ENCODE measurements at regions not wholly inside any gene's neighbourhood (a gene's known extent, or its start where the extent isn't known, plus 50 kb on each side); places are given as distances from the start of the nearest gene placed in this dataset.

DNA sequence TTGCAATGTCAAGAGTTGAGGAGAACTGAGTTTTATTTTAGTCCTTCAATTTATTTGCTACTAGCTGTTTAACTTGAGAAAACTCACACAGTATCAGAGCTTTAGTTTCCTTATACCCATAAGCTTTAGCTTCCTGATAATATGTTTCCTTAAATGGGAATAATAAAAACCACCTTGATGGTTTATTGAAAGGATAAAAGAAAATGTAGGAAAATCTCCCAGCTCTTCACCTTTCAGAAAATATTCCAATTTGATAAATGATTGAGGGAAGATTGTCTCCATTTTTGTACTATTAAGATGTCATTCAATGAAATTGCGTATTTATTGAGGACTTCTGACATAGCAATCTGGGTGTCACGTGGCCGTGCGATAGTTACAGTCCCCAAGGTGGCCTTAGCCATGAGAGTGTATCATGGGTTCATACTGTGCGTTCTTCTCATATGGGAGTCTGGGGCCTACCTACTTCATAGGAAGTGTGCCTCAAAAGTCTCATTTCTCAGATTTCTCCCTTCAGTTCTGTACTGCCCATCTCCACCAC, 296.3 kb upstream of the BMP2 start:
- no peak overlapping the region for H2AFZ ChIP-seq (ENCODE audit: low read depth, low read length, severe bottlenecking)
- H3K27ac ChIP-seq (ENCODE audit: low read depth, low read length), result no peak overlapping the region
- H3F3A ChIP-seq (ENCODE audit: insufficient read depth), result no peaks in the 10 kb centered on the region
- H3K9ac ChIP-seq (ENCODE audit: low read length), result no peak overlapping the region
- no peaks in the 10 kb centered on the region for H3K9me3 ChIP-seq (ENCODE audit: insufficient read depth, low read length)
- H3K79me2 ChIP-seq (ENCODE audit: insufficient read depth, low read length), result no peaks in the 10 kb centered on the region
- H3K27me3 ChIP-seq (ENCODE audit: low read length), result no peaks in the 10 kb centered on the region
- H3K4me2 ChIP-seq (ENCODE audit: low read depth, low read length, poor library complexity, severe bottlenecking), result no peak overlapping the region
- H3K4me3 ChIP-seq (ENCODE audit: insufficient read depth, low read length, poor library complexity, severe bottlenecking), result no peak overlapping the region
- TF ChIP-seq, protein P1, sequence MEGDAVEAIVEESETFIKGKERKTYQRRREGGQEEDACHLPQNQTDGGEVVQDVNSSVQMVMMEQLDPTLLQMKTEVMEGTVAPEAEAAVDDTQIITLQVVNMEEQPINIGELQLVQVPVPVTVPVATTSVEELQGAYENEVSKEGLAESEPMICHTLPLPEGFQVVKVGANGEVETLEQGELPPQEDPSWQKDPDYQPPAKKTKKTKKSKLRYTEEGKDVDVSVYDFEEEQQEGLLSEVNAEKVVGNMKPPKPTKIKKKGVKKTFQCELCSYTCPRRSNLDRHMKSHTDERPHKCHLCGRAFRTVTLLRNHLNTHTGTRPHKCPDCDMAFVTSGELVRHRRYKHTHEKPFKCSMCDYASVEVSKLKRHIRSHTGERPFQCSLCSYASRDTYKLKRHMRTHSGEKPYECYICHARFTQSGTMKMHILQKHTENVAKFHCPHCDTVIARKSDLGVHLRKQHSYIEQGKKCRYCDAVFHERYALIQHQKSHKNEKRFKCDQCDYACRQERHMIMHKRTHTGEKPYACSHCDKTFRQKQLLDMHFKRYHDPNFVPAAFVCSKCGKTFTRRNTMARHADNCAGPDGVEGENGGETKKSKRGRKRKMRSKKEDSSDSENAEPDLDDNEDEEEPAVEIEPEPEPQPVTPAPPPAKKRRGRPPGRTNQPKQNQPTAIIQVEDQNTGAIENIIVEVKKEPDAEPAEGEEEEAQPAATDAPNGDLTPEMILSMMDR (IDR thresholded peaks at IDR 0.05; ENCODE audit: insufficient read depth, low read length, poor library complexity, severe bottlenecking), result no peak
- TF ChIP-seq EZH2phosphoT487 (conservative IDR thresholded peaks at IDR 0.05; ENCODE audit: low read length), result no peak
- no peaks in the 10 kb centered on the region for H4K20me1 ChIP-seq (ENCODE audit: low read depth, low read length)
- H3K9me2 ChIP-seq (replicated peaks; ENCODE audit: insufficient read depth, low read length), result no peaks in the 10 kb centered on the region
- no peaks in the 10 kb centered on the region for H3K36me3 ChIP-seq (ENCODE audit: low read length)

DNA sequence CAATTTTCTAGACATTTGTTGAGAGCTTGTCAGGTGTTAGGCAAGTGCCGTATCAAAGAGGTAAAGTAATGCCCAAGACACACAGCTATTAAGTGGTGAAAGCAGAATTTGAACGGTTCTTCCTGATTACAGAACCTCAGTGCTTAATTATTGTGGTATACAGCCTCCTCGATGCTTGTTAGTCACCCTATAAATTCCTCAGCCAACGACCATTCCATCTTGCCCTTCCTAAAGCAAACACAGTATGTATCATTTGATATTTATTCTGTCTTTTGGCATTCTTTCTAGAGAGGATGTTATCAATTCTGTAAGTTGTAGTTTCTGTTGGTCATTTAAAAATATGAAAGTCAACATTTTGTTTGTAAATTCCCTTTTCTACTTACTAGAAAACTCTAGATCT, 297.8 kb upstream of the BMP2 start:
- Histone ChIP-seq H3K27ac (ENCODE audit: low read depth, low read length) (no peak overlapping the region), H3K79me2 (ENCODE audit: insufficient read depth, low read length) (no peaks in the 10 kb centered on the region), H3K4me3 (ENCODE audit: insufficient read depth, low read length, poor library complexity, severe bottlenecking) (no peak overlapping the region), H3K9me3 (ENCODE audit: insufficient read depth, low read length) (no peaks in the 10 kb centered on the region), H2AFZ (ENCODE audit: low read depth, low read length, severe bottlenecking) (no peak overlapping the region), H3K9ac (ENCODE audit: low read length) (no peak overlapping the region), H3K4me2 (ENCODE audit: low read depth, low read length, poor library complexity, severe bottlenecking) (no peak overlapping the region), H3F3A (ENCODE audit: insufficient read depth) (no peaks in the 10 kb centered on the region), H3K9me2 (replicated peaks; ENCODE audit: insufficient read depth, low read length) (no peaks in the 10 kb centered on the region), H3K27me3 (ENCODE audit: low read length) (no peaks in the 10 kb centered on the region), H4K20me1 (ENCODE audit: low read depth, low read length) (no peaks in the 10 kb centered on the region), H3K36me3 (ENCODE audit: low read length) (no peaks in the 10 kb centered on the region)
- no peak for TF ChIP-seq EZH2phosphoT487 (conservative IDR thresholded peaks at IDR 0.05; ENCODE audit: low read length)
- TF ChIP-seq, protein P1 (IDR thresholded peaks at IDR 0.05; ENCODE audit: insufficient read depth, low read length, poor library complexity, severe bottlenecking), result no peak

DNA sequence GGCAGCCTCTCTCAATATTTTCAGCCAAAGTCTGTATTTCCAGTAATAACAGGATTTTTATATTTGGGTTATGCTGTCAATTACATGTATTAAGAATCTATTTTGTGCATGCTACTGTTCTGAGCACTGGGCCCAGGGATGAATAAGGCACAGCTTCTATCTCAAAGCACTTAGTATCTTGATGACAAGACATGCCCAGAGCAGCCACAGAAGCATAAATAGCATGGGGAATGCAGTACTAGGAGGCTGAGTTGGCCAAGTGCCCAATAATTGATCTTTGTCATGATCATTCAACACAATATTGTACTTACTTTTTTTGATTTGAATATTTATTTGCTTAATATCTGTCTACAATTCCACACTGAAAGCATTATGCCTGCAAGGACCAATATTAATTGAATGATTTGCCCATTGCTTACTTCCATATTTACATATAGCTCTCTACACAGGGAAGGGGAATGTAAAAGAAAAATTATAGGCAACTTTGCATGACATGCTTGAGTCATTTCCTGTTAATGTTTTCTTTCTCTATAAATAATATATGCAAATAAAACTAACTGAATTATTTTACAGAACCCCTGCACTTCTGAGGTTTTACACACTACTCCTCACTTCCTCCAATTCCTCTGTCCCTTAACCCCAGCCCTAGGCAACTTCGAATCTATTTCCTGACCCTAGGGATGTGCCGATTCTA, 298.9 kb upstream of the BMP2 start:
- TF ChIP-seq, protein P1 (IDR thresholded peaks at IDR 0.05; ENCODE audit: insufficient read depth, low read length, poor library complexity, severe bottlenecking), result no peak
- TF ChIP-seq EZH2phosphoT487 (conservative IDR thresholded peaks at IDR 0.05; ENCODE audit: low read length), result no peak
- Histone ChIP-seq H3K36me3 (ENCODE audit: low read length) (no peaks in the 10 kb centered on the region), H3F3A (ENCODE audit: insufficient read depth) (no peaks in the 10 kb centered on the region), H3K9me2 (replicated peaks; ENCODE audit: insufficient read depth, low read length) (no peaks in the 10 kb centered on the region), H3K9ac (ENCODE audit: low read length) (no peak overlapping the region), H3K4me3 (ENCODE audit: insufficient read depth, low read length, poor library complexity, severe bottlenecking) (no peak overlapping the region), H2AFZ (ENCODE audit: low read depth, low read length, severe bottlenecking) (no peak overlapping the region), H4K20me1 (ENCODE audit: low read depth, low read length) (no peaks in the 10 kb centered on the region), H3K79me2 (ENCODE audit: insufficient read depth, low read length) (no peaks in the 10 kb centered on the region), H3K4me2 (ENCODE audit: low read depth, low read length, poor library complexity, severe bottlenecking) (no peak overlapping the region), H3K9me3 (ENCODE audit: insufficient read depth, low read length) (no peaks in the 10 kb centered on the region), H3K27ac (ENCODE audit: low read depth, low read length) (no peak overlapping the region), H3K27me3 (ENCODE audit: low read length) (no peaks in the 10 kb centered on the region)

Data from SU-DHL-6 (cell line).